Stimulated activated naive B cell treated with anti-CD40 and anti-IgM and Interleukin-4, amounts not matched to agents 10 μg/mL and 1 μg/mL and 100 μg/mL, for 72 hours (primary cell): ENCODE measurements at regions not wholly inside any gene's neighbourhood (a gene's known extent, or its start where the extent isn't known, plus 50 kb on each side); places are given as distances from the start of the nearest gene placed in this dataset.
"Not testable (repeated sequence)": the region's sequence is repeated elsewhere in the genome, so short reads cannot be mapped to it uniquely, and the experiment has no call there.

Experiments used
- ATAC-seq, 2 donors: fragments of 150-1000 bp; cut with Tn5 transposase; replicated peaks; 2 replicates each; pipeline ENCODE4 v1.10.0; 2021; ENCODE audit warnings: moderate library complexity in 1 of 2
- DNase-seq: peaks from one replicate; pipeline ENCODE4 v3.0.0; 2021
- H3K27ac Mint-ChIP-seq: one replicate; pipeline ENCODE4 v1.8.0; 2022; ENCODE audit warnings: mild to moderate bottlenecking, mixed read lengths
- H3K27me3 Mint-ChIP-seq, 2 donors: one replicate each; pipeline ENCODE4 v1.8.0; 2022; ENCODE audit warnings: mixed read lengths in 2 of 2
- H3K36me3 Mint-ChIP-seq, 2 donors: one replicate each; pipeline ENCODE4 v1.8.0; 2022; ENCODE audit warnings: mixed read lengths in 2 of 2, mild to moderate bottlenecking in 1 of 2
- H3K4me1 Mint-ChIP-seq, 2 donors: one replicate each; pipeline ENCODE4 v1.8.0; 2022; ENCODE audit warnings: mixed read lengths in 2 of 2, mild to moderate bottlenecking in 1 of 2
- H3K4me3 Mint-ChIP-seq, 2 donors: one replicate each; pipeline ENCODE4 v1.8.0; 2022; ENCODE audit warnings: mild to moderate bottlenecking in 2 of 2, mixed read lengths in 2 of 2, moderate library complexity in 1 of 2
- H3K9me3 Mint-ChIP-seq, 2 donors: one replicate each; pipeline ENCODE4 v1.8.0; 2022; ENCODE audit warnings: mixed read lengths in 2 of 2, mild to moderate bottlenecking in 1 of 2

GRCh38 chr5:56648460-56649034, 166.8 kb upstream of the MAP3K1 start:
- no peak overlapping the region for H3K4me3 Mint-ChIP-seq
- DNase-seq (no peak), ATAC-seq (no peak)
- H3K27ac Mint-ChIP-seq, result no peak overlapping the region
- no peaks in the 10 kb centered on the region for H3K9me3 Mint-ChIP-seq
- H3K36me3 Mint-ChIP-seq, result no peaks in the 10 kb centered on the region
- peaks cover 13 to 26% of the 10 kb centered on the region in 2 donors for H3K4me1 Mint-ChIP-seq
- H3K27me3 Mint-ChIP-seq, result no peaks in the 10 kb centered on the region

- H3K27me3 Mint-ChIP-seq, result no peaks in the 10 kb centered on the region
Measured at GRCh38 chr5:56647099-56647850, 168.1 kb upstream of the MAP3K1 start.

GRCh38 chr5:56641635-56642260, 173.6 kb upstream of the MAP3K1 start:
- Mint-ChIP-seq H3K27me3 (no peaks in the 10 kb centered on the region), H3K4me1 (peaks cover 28 to 36% of the 10 kb centered on the region in 2 donors), H3K4me3 (no peak overlapping the region), H3K27ac (no peak overlapping the region), H3K36me3 (no peaks in the 10 kb centered on the region), H3K9me3 (no peaks in the 10 kb centered on the region)
- DNase-seq, result no peak
- ATAC-seq, result no peak

More at GRCh38 chr5:56647099-56647850, 168.1 kb upstream of the MAP3K1 start:
- H3K27ac Mint-ChIP-seq, result no peak overlapping the region
- DNase-seq (no peak), ATAC-seq (no peak)
- H3K9me3 Mint-ChIP-seq, result no peaks in the 10 kb centered on the region
- H3K4me3 Mint-ChIP-seq, result no peak overlapping the region
- H3K36me3 Mint-ChIP-seq, result no peaks in the 10 kb centered on the region
- H3K4me1 Mint-ChIP-seq, result peaks cover 13 to 26% of the 10 kb centered on the region in 2 donors

GRCh38 chr5:56640763-56641406, 174.5 kb upstream of the MAP3K1 start:
- Mint-ChIP-seq H3K4me3 (peak overlapping the region in 1 of 2 donors; percentile 23), H3K36me3 (no peaks in the 10 kb centered on the region), H3K27ac (peak overlapping the region; percentile 77), H3K9me3 (no peaks in the 10 kb centered on the region), H3K27me3 (no peaks in the 10 kb centered on the region), H3K4me1 (peaks cover 32 to 35% of the 10 kb centered on the region in 2 donors)
- ATAC-seq, result peak; percentile 96
- peak; percentile 48 for DNase-seq

GRCh38 chr5:56639476-56639875, 175.9 kb upstream of the MAP3K1 start:
- no peak for ATAC-seq
- Mint-ChIP-seq H3K9me3 (no peaks in the 10 kb centered on the region), H3K4me1 (peaks cover 30 to 35% of the 10 kb centered on the region in 2 donors), H3K27ac (no peak overlapping the region), H3K27me3 (no peaks in the 10 kb centered on the region), H3K36me3 (no peaks in the 10 kb centered on the region), H3K4me3 (no peak overlapping the region)
- no peak for DNase-seq

GRCh38 chr5:56638768-56639238, 176.5 kb upstream of the MAP3K1 start:
- Mint-ChIP-seq H3K4me1 (peaks cover 29 to 35% of the 10 kb centered on the region in 2 donors), H3K36me3 (no peaks in the 10 kb centered on the region), H3K27ac (peak overlapping the region; percentile 68), H3K4me3 (no peak overlapping the region), H3K27me3 (no peaks in the 10 kb centered on the region), H3K9me3 (no peaks in the 10 kb centered on the region)
- DNase-seq (no peak), ATAC-seq (peak; percentile 51 to 53)

- Mint-ChIP-seq H3K27me3 (no peaks in the 10 kb centered on the region), H3K4me3 (no peak overlapping the region), H3K36me3 (no peaks in the 10 kb centered on the region), H3K9me3 (no peaks in the 10 kb centered on the region), H3K27ac (no peak overlapping the region), H3K4me1 (peaks cover 29 to 35% of the 10 kb centered on the region in 2 donors)
- DNase-seq (no peak), ATAC-seq (no peak)
Measured at GRCh38 chr5:56638061-56638621, 177.2 kb upstream of the MAP3K1 start.

GRCh38 chr5:56637321-56637920, 177.9 kb upstream of the MAP3K1 start:
- Mint-ChIP-seq H3K36me3 (no peaks in the 10 kb centered on the region), H3K27me3 (no peaks in the 10 kb centered on the region), H3K4me3 (no peak overlapping the region), H3K9me3 (no peaks in the 10 kb centered on the region), H3K27ac (no peak overlapping the region), H3K4me1 (peaks cover 29 to 35% of the 10 kb centered on the region in 2 donors)
- ATAC-seq, result no peak
- DNase-seq, result no peak

- no peak overlapping the region for H3K4me3 Mint-ChIP-seq
Measured at GRCh38 chr5:56633950-56634349, 181.4 kb upstream of the MAP3K1 start.

GRCh38 chr5:56632939-56633338, 182.4 kb upstream of the MAP3K1 start:
- no peak overlapping the region for H3K27ac Mint-ChIP-seq
- peaks cover 4 to 5% of the 10 kb centered on the region in 2 donors for H3K4me1 Mint-ChIP-seq
- peaks cover 6 to 10% of the 10 kb centered on the region in 2 donors for H3K36me3 Mint-ChIP-seq

More at GRCh38 chr5:56633950-56634349, 181.4 kb upstream of the MAP3K1 start:
- no peak overlapping the region for H3K27ac Mint-ChIP-seq
- ATAC-seq (no peak), DNase-seq (no peak)
- H3K4me1 Mint-ChIP-seq, result peaks cover 10 to 15% of the 10 kb centered on the region in 2 donors
- H3K36me3 Mint-ChIP-seq, result peaks cover 4% of the 10 kb centered on the region in 2 donors
- H3K9me3 Mint-ChIP-seq, result peaks cover 5% of the 10 kb centered on the region in 2 donors
- H3K27me3 Mint-ChIP-seq, result no peaks in the 10 kb centered on the region

GRCh38 chr5:56632199-56632598, 183.2 kb upstream of the MAP3K1 start:
- Mint-ChIP-seq H3K9me3 (peaks cover 11% of the 10 kb centered on the region in 2 donors), H3K27ac (no peak overlapping the region), H3K4me1 (peaks cover 4 to 5% of the 10 kb centered on the region in 2 donors), H3K27me3 (no peaks in the 10 kb centered on the region), H3K36me3 (peaks cover 8 to 12% of the 10 kb centered on the region in 2 donors), H3K4me3 (no peak overlapping the region)
- DNase-seq, result no peak
- no peak for ATAC-seq

More at GRCh38 chr5:56632939-56633338, 182.4 kb upstream of the MAP3K1 start:
- Mint-ChIP-seq H3K27me3 (no peaks in the 10 kb centered on the region), H3K4me3 (no peak overlapping the region), H3K9me3 (peaks cover 8 to 9% of the 10 kb centered on the region in 2 donors)
- DNase-seq (no peak), ATAC-seq (no peak)

- Mint-ChIP-seq H3K36me3 (peaks cover 8 to 12% of the 10 kb centered on the region in 2 donors), H3K9me3 (peaks cover 11% of the 10 kb centered on the region in 2 donors), H3K27me3 (no peaks in the 10 kb centered on the region), H3K27ac (no peak overlapping the region), H3K4me3 (no peak overlapping the region), H3K4me1 (peaks cover 4 to 5% of the 10 kb centered on the region in 2 donors)
- DNase-seq, result no peak
- ATAC-seq, result no peak
Measured at GRCh38 chr5:56631719-56632118, 183.6 kb upstream of the MAP3K1 start.

GRCh38 chr5:56628616-56629015, 186.7 kb upstream of the MAP3K1 start:
- not testable (repeated sequence) for DNase-seq, H3K4me1 Mint-ChIP-seq, ATAC-seq, H3K4me3 Mint-ChIP-seq, H3K27me3 Mint-ChIP-seq, H3K27ac Mint-ChIP-seq
- H3K36me3 Mint-ChIP-seq, result peaks cover 8 to 12% of the 10 kb centered on the region in 2 donors
- H3K9me3 Mint-ChIP-seq, result peaks cover 11% of the 10 kb centered on the region in 2 donors
